GM23338 (cell line): ENCODE measurements at regions not wholly inside any gene's neighbourhood (a gene's known extent, or its start where the extent isn't known, plus 50 kb on each side); places are given as distances from the start of the nearest gene placed in this dataset.

ENCODE experiments used
- CTCF ChIP-seq, 2 experiments: fragments of 200-600 bp in 1 of 2; sonication (generic) in 1 of 2; conservative IDR thresholded peaks; 2 replicates each; pipeline versions ENCODE4 v1.5.1 to v1.6.1; 2016 to 2017; ENCODE audit warnings: antibody characterized with exemption in 2 of 2, low read depth in 2 of 2, mild to moderate bottlenecking in 2 of 2, moderate library complexity in 1 of 2
- EZH2 ChIP-seq: fragments of 200-600 bp; sonication (generic); IDR thresholded peaks from one replicate; pipeline ENCODE4 v1.8.0; 2017; ENCODE audit warnings: antibody characterized with exemption, mild to moderate bottlenecking, low read depth; ENCODE audit not compliant: unreplicated experiment
- EZH2phosphoT487 ChIP-seq: fragments of 200-600 bp; sonication (generic); IDR thresholded peaks from one replicate; pipeline ENCODE4 v1.8.1; 2018; ENCODE audit warnings: antibody characterized with exemption; ENCODE audit not compliant: unreplicated experiment
- NANOG ChIP-seq: IDR thresholded peaks from 2 replicates; pipeline ENCODE4 v1.6.1; 2016; ENCODE audit warnings: antibody characterized with exemption, borderline replicate concordance
- POLR2AphosphoS5 ChIP-seq: IDR thresholded peaks from 2 replicates; pipeline ENCODE4 v1.6.1; 2016; ENCODE audit warnings: antibody characterized with exemption, low read depth
- REST ChIP-seq: IDR thresholded peaks from one replicate; pipeline ENCODE4 v1.6.1; 2018; ENCODE audit warnings: antibody characterized with exemption; ENCODE audit not compliant: unreplicated experiment

- TF ChIP-seq CTCF (conservative IDR thresholded peaks at IDR 0.05; ENCODE audit: low read depth in 2 of 2): no peak
- TF ChIP-seq EZH2: no peak
- no peak for TF ChIP-seq NANOG
- no peak for TF ChIP-seq REST
- no peak for TF ChIP-seq EZH2phosphoT487
- no peak for TF ChIP-seq POLR2AphosphoS5
These were observed 125.7 kb upstream of the DPP10 start for GRCh38 chr2:114316532-114317300.
